NCI-H187 treated with DMSO at 0.1 percent for 48 hours (cell line): ENCODE measurements at regions not wholly inside any gene's neighbourhood (a gene's known extent, or its start where the extent isn't known, plus 50 kb on each side); places are given as distances from the start of the nearest gene placed in this dataset.
"Not testable (repeated sequence)": the region's sequence is repeated elsewhere in the genome, so short reads cannot be mapped to it uniquely, and the experiment has no call there.

Experiments
- DNase-seq: peaks from one replicate; lab custom pipeline; 2025; lab: John Stamatoyannopoulos, UW

- DNase-seq, result no peak
Observed at GRCh38 chr2:234555616-234556249, 58.9 kb upstream of the ARL4C start.

- no peak for DNase-seq
Observed at GRCh38 chr2:234555161-234555560, 58.3 kb upstream of the ARL4C start.

DNA sequence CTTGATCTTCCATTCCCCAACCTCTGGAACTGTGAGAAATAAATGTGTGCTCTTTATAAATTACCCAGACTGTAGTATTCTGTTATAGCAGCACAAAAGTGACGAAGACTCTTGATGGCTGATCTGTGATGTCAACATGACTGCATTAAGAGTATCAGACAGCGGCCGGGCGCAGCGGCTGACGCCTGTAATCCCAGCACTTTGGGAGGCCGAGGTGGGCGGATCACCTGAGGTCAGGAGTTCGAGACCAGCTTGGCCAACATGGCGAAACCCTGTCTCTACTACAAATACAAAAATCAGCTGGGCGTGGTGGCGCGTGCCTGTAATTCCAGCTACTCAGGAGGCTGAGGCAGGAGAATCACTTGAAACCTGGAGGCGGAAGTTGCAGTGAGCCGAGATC, 56.3 kb upstream of the ARL4C start:
- DNase-seq, result not testable (repeated sequence)

DNA sequence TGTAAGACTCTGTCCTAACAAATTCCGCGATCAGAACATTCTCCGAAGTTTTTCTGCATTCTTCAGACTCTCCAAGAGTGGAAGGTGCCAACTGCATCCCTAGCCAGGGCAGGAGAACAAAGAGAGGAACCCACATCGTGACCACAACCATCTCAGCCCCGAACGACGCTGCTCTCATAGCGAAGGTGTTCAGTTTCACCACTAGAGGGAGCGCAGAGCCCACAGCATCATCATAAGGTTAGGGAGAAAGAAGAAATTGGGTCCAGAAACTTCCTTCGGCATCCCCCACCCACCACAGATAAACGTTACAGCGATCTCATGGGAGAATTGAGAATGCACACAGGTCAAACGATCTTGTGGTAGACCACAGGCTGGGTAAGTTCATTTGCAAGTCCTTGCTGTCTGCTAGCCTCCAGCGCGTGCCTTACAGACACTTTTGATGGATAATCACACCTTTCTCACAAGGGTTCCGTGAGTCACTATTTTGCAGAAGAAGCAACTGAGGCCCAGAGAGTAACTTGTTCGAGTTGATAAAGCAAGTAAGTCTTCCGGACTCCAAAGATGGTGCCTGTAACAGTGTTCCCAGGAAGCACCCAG, 53.7 kb upstream of the ARL4C start:
- DNase-seq, result peak; percentile 23

DNA sequence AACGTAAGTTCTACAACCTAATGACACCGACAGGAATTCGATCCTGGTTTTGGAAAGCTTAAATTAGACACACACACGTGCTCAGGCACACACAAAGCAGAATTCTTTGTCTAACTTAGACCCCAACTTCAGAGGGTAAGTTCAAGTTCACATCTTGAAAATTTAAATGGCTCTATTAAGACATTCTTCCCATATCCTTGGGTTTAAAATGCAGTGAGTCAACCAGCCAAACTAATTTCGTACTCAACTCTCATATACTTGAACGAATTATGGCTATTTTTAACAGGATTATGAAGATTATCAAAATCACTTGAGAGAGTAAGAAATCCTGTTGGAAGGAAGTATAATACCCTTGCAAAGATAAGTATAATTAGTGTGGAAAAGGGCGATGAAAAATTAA, 53.2 kb upstream of the ARL4C start:
- no peak for DNase-seq

DNA sequence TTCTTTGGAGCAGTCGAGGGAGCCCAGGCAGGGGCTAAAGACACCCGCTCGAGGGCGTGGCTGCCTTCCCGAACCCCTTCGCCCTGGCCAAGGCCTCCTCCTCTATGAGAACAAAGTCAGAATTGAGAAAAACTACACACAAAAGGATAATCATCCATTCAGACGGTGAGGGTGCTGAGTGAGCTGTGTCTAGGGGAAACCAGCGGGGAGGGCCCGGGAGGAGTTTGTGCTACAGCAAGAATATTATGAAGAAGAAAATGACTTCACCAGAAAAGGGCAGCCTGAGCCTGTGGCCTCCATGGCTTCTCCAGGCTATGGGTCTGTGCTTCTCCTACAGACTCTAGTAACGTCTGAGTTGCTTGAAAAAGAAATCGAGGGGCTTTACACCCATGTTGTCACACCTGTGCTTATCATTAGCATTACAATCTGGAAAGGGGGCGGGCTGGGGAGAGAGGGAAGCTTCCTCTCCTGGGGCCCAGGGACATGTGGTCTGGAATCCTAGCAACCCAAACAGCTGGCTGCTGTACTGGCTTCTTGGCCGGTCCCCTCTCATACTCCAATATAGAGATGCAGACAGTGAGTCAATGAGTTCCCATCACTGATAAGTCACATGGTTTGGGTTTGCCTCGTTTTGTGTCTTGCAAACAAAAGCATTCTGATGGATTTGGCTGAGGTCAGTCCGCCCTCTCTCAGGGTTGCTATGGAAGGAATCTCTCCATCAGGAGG, 52.0 kb upstream of the ARL4C start:
- DNase-seq, result no peak

- DNase-seq, result no peak
Observed at GRCh38 chr2:234546770-234547169, 49.9 kb upstream of the ARL4C start.
